ENCODE measurements at regions not wholly inside any gene's neighbourhood (a gene's known extent, or its start where the extent isn't known, plus 50 kb on each side); places are given as distances from the start of the nearest gene placed in this dataset.

GRCh38 chr2:235378246-235378645, 115.6 kb upstream of the AGAP1 start:
- POLR2A ChIA-PET, result no interaction called here
- no peak for DNase-seq (ENCODE audit: extremely low spot score)
- TF ChIP-seq HDGF (IDR thresholded peaks at IDR 0.05; ENCODE audit: borderline replicate concordance) (no peak), FOXK2 (IDR thresholded peaks at IDR 0.05) (no peak), ZNF384 (IDR thresholded peaks at IDR 0.05) (no peak), ARNT (IDR thresholded peaks at IDR 0.05) (no peak), L3MBTL2 (conservative IDR thresholded peaks at IDR 0.05) (no peak), BHLHE40 (IDR thresholded peaks at IDR 0.05; ENCODE audit: borderline replicate concordance) (no peak), CTBP1 (IDR thresholded peaks at IDR 0.05; ENCODE audit: borderline replicate concordance) (no peak), SP1 (IDR thresholded peaks at IDR 0.05) (no peak), ELF4 (IDR thresholded peaks at IDR 0.05) (no peak), NFRKB (IDR thresholded peaks at IDR 0.05) (no peak), FOXM1 (IDR thresholded peaks at IDR 0.05; ENCODE audit: borderline replicate concordance) (no peak), TARDBP (IDR thresholded peaks at IDR 0.05) (no peak), FOXA1 (IDR thresholded peaks at IDR 0.05) (no peak), SUZ12 (IDR thresholded peaks at IDR 0.05) (no peak), LEF1 (IDR thresholded peaks at IDR 0.05; ENCODE audit: borderline replicate concordance) (no peak)
- TF ChIP-seq, protein P1, sequence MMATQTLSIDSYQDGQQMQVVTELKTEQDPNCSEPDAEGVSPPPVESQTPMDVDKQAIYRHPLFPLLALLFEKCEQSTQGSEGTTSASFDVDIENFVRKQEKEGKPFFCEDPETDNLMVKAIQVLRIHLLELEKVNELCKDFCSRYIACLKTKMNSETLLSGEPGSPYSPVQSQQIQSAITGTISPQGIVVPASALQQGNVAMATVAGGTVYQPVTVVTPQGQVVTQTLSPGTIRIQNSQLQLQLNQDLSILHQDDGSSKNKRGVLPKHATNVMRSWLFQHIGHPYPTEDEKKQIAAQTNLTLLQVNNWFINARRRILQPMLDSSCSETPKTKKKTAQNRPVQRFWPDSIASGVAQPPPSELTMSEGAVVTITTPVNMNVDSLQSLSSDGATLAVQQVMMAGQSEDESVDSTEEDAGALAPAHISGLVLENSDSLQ (IDR thresholded peaks at IDR 0.05), result no peak
- CTCF ChIA-PET, result no interaction called here

- no peak for DNase-seq (ENCODE audit: extremely low spot score)
- POLR2A ChIA-PET, result no interaction called here
- TF ChIP-seq TARDBP (IDR thresholded peaks at IDR 0.05) (no peak), LEF1 (IDR thresholded peaks at IDR 0.05; ENCODE audit: borderline replicate concordance) (no peak), FOXA1 (IDR thresholded peaks at IDR 0.05) (no peak), FOXM1 (IDR thresholded peaks at IDR 0.05; ENCODE audit: borderline replicate concordance) (no peak), SP1 (IDR thresholded peaks at IDR 0.05) (no peak), HDGF (IDR thresholded peaks at IDR 0.05; ENCODE audit: borderline replicate concordance) (no peak), FOXK2 (IDR thresholded peaks at IDR 0.05) (no peak), L3MBTL2 (conservative IDR thresholded peaks at IDR 0.05) (no peak), ARNT (IDR thresholded peaks at IDR 0.05) (no peak), SUZ12 (IDR thresholded peaks at IDR 0.05) (no peak), CTBP1 (IDR thresholded peaks at IDR 0.05; ENCODE audit: borderline replicate concordance) (no peak), NFRKB (IDR thresholded peaks at IDR 0.05) (no peak), ELF4 (IDR thresholded peaks at IDR 0.05) (no peak), ZNF384 (IDR thresholded peaks at IDR 0.05) (no peak), BHLHE40 (IDR thresholded peaks at IDR 0.05; ENCODE audit: borderline replicate concordance) (no peak)
- TF ChIP-seq, protein P1 (IDR thresholded peaks at IDR 0.05), result no peak
- CTCF ChIA-PET, result no interaction called here
Measured at GRCh38 chr2:235378944-235379343, 114.9 kb upstream of the AGAP1 start.

DNA sequence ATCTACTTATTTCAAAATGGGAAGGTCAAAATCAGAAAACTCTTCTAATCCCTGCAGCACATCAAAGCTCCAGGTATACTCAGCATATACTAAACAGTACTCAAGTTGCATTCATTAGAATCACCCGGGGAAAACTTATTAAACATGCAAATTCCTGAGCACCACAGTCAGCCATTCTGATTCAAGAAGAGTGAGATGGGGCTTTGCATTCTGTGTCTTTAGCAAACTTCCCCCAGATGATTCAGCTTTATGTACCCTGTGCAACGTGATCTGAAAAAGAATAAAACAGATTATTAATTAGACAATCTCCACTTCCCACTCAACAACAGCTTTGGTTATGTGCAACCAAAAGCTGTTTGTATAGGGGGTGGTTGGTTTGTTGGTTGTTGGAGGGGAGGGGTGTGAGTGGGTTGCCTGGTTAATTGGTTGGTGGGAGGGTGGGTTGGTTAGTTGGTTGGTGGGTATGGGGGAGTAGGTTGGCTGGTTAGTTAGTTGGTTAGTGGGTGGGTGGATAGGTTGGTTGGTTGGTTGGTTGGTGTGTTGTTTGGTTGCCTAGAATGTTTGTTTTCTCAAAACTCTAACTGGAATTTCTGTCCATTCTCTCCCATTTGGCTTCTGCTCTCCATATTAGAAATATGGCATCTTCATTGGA, 112.5 kb upstream of the AGAP1 start:
- ChIA-PET CTCF (no interaction called here), POLR2A (no interaction called here)
- TF ChIP-seq ARNT (IDR thresholded peaks at IDR 0.05), result no peak
- no peak for TF ChIP-seq L3MBTL2 (conservative IDR thresholded peaks at IDR 0.05)
- no peak for TF ChIP-seq ELF4 (IDR thresholded peaks at IDR 0.05)
- no peak for TF ChIP-seq SP1 (IDR thresholded peaks at IDR 0.05)
- TF ChIP-seq SUZ12 (IDR thresholded peaks at IDR 0.05), result no peak
- no peak for TF ChIP-seq LEF1 (IDR thresholded peaks at IDR 0.05; ENCODE audit: borderline replicate concordance)
- no peak for TF ChIP-seq ZNF384 (IDR thresholded peaks at IDR 0.05)
- no peak for TF ChIP-seq FOXA1 (IDR thresholded peaks at IDR 0.05)
- TF ChIP-seq FOXM1 (IDR thresholded peaks at IDR 0.05; ENCODE audit: borderline replicate concordance), result no peak
- TF ChIP-seq BHLHE40 (IDR thresholded peaks at IDR 0.05; ENCODE audit: borderline replicate concordance), result no peak
- no peak for TF ChIP-seq NFRKB (IDR thresholded peaks at IDR 0.05)
- TF ChIP-seq HDGF (IDR thresholded peaks at IDR 0.05; ENCODE audit: borderline replicate concordance), result no peak
- no peak for TF ChIP-seq TARDBP (IDR thresholded peaks at IDR 0.05)
- no peak for TF ChIP-seq CTBP1 (IDR thresholded peaks at IDR 0.05; ENCODE audit: borderline replicate concordance)
- TF ChIP-seq, protein P1 (IDR thresholded peaks at IDR 0.05), result no peak
- TF ChIP-seq FOXK2 (IDR thresholded peaks at IDR 0.05), result no peak
- no peak for DNase-seq (ENCODE audit: extremely low spot score)

GRCh38 chr2:235382179-235382578, 111.7 kb upstream of the AGAP1 start:
- POLR2A ChIA-PET, result no interaction called here
- DNase-seq (ENCODE audit: extremely low spot score), result no peak
- CTCF ChIA-PET, result no interaction called here
- TF ChIP-seq FOXK2 (IDR thresholded peaks at IDR 0.05) (no peak), SUZ12 (IDR thresholded peaks at IDR 0.05) (no peak), FOXA1 (IDR thresholded peaks at IDR 0.05) (no peak), CTBP1 (IDR thresholded peaks at IDR 0.05; ENCODE audit: borderline replicate concordance) (no peak), ZNF384 (IDR thresholded peaks at IDR 0.05) (no peak), HDGF (IDR thresholded peaks at IDR 0.05; ENCODE audit: borderline replicate concordance) (no peak), L3MBTL2 (conservative IDR thresholded peaks at IDR 0.05) (no peak), FOXM1 (IDR thresholded peaks at IDR 0.05; ENCODE audit: borderline replicate concordance) (no peak), BHLHE40 (IDR thresholded peaks at IDR 0.05; ENCODE audit: borderline replicate concordance) (no peak), TARDBP (IDR thresholded peaks at IDR 0.05) (no peak), ELF4 (IDR thresholded peaks at IDR 0.05) (no peak), SP1 (IDR thresholded peaks at IDR 0.05) (no peak), NFRKB (IDR thresholded peaks at IDR 0.05) (no peak), ARNT (IDR thresholded peaks at IDR 0.05) (no peak), LEF1 (IDR thresholded peaks at IDR 0.05; ENCODE audit: borderline replicate concordance) (no peak)
- TF ChIP-seq, protein P1 (IDR thresholded peaks at IDR 0.05), result no peak

DNA sequence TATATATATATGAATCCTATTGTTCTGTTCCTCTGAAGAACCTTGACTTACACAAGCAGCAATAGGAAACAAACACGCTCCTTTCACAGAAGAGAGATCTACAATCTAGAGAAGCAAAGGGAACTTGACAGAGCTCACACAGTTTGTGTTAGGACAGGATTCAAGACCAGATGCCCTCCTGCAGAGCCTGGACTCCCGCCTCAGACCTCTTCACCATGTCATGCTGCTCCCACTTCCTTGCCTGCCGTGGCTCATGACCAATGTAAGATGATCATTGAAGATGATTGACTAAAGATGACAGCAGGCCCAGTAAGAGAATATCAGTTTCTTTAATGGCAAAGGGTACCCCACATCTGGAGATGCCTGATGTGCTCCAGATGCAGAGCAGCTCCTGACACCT, 111.2 kb upstream of the AGAP1 start:
- TF ChIP-seq FOXK2 (IDR thresholded peaks at IDR 0.05) (no peak), NFRKB (IDR thresholded peaks at IDR 0.05) (no peak), SP1 (IDR thresholded peaks at IDR 0.05) (no peak), BHLHE40 (IDR thresholded peaks at IDR 0.05; ENCODE audit: borderline replicate concordance) (no peak), LEF1 (IDR thresholded peaks at IDR 0.05; ENCODE audit: borderline replicate concordance) (no peak), ELF4 (IDR thresholded peaks at IDR 0.05) (no peak), L3MBTL2 (conservative IDR thresholded peaks at IDR 0.05) (no peak), HDGF (IDR thresholded peaks at IDR 0.05; ENCODE audit: borderline replicate concordance) (no peak), FOXA1 (IDR thresholded peaks at IDR 0.05) (no peak), CTBP1 (IDR thresholded peaks at IDR 0.05; ENCODE audit: borderline replicate concordance) (no peak), FOXM1 (IDR thresholded peaks at IDR 0.05; ENCODE audit: borderline replicate concordance) (no peak), TARDBP (IDR thresholded peaks at IDR 0.05) (no peak), ARNT (IDR thresholded peaks at IDR 0.05) (no peak), ZNF384 (IDR thresholded peaks at IDR 0.05) (no peak), SUZ12 (IDR thresholded peaks at IDR 0.05) (no peak)
- TF ChIP-seq, protein P1 (IDR thresholded peaks at IDR 0.05), result no peak
- ChIA-PET CTCF (no interaction called here), POLR2A (no interaction called here)
- no peak for DNase-seq (ENCODE audit: extremely low spot score)

Data from HEK293T (cell line).